OCI-LY7 (cell line): ENCODE measurements at regions not wholly inside any gene's neighbourhood (a gene's known extent, or its start where the extent isn't known, plus 50 kb on each side); places are given as distances from the start of the nearest gene placed in this dataset.

ENCODE experiments used
- BruUV-seq: library from RNA; stranded (reverse); fragments of 400-500 nt; replicated peaks from 2 replicates; lab custom pipeline; 2021; lab: Mats Ljungman, UMichigan
- CTCF ChIA-PET: fragments of 300-600 bp; sonication (Branson Sonifier 250); formaldehyde crosslinking; loops from one replicate; lab custom pipeline; 2022; ENCODE audit warnings: antibody characterized with exemption; ENCODE audit not compliant: unreplicated experiment; lab: Charles Lee
- POLR2A ChIA-PET: fragments of 300-600 bp; sonication (Branson Sonifier 250); formaldehyde crosslinking; loops from one replicate; lab custom pipeline; 2022; ENCODE audit warnings: antibody characterized with exemption; lab: Charles Lee
- DNase-seq: peaks from one replicate; pipeline ENCODE4 v3.0.0-alpha.2; 2015; ENCODE audit warnings: low spot score
- H2AFZ ChIP-seq: fragments of 200-600 bp; sonication (generic), shearing (Covaris generic); 2 replicates; pipeline ENCODE4 v1.6.1; 2014; ENCODE audit warnings: mild to moderate bottlenecking, antibody characterized with exemption, low read length, moderate library complexity
- H3K27ac ChIP-seq: fragments of 200-600 bp; sonication (generic); 2 replicates; pipeline ENCODE4 v1.5.1; 2014; ENCODE audit warnings: mixed run types, low read depth, mild to moderate bottlenecking, moderate library complexity, low read length, inconsistent platforms; ENCODE audit not compliant: poor library complexity, severe bottlenecking
- H3K36me3 ChIP-seq: fragments of 200-600 bp; sonication (generic); 2 replicates; pipeline ENCODE4 v1.6.1; 2014; ENCODE audit warnings: mild to moderate bottlenecking, antibody characterized with exemption, low read length, moderate library complexity, mixed read lengths; ENCODE audit not compliant: insufficient read depth
- H3K4me1 ChIP-seq: fragments of 200-600 bp; sonication (generic); 2 replicates; pipeline ENCODE4 v1.5.1; 2014; ENCODE audit warnings: mild to moderate bottlenecking, low read length; ENCODE audit not compliant: insufficient read depth, poor library complexity, severe bottlenecking
- H3K4me2 ChIP-seq: fragments of 200-600 bp; sonication (generic); 2 replicates; pipeline ENCODE4 v1.6.1; 2014; ENCODE audit warnings: mild to moderate bottlenecking, low read length
- H3K4me3 ChIP-seq: fragments of 200-600 bp; sonication (generic); 2 replicates; pipeline ENCODE4 v1.5.1; 2014; ENCODE audit warnings: mild to moderate bottlenecking, low read depth, low read length; ENCODE audit not compliant: poor library complexity, severe bottlenecking
- H3K79me2 ChIP-seq: fragments of 200-600 bp; sonication (generic); 2 replicates; pipeline ENCODE4 v1.6.1; 2016; ENCODE audit warnings: low read depth, mild to moderate bottlenecking, low read length, moderate library complexity, mixed read lengths; ENCODE audit not compliant: insufficient read depth
- H3K9me2 ChIP-seq: fragments of 200-600 bp; sonication (generic); 2 replicates; pipeline ENCODE4 v1.6.1; 2016; ENCODE audit warnings: mild to moderate bottlenecking, low read length, mixed read lengths; ENCODE audit not compliant: insufficient read depth
- H3K9me3 ChIP-seq: fragments of 200-600 bp; sonication (generic); 2 replicates; pipeline ENCODE4 v1.6.1; 2014; ENCODE audit warnings: mild to moderate bottlenecking, mixed run types, low read length, mixed read lengths
- H4K20me1 ChIP-seq: fragments of 200-600 bp; sonication (generic); 2 replicates; pipeline ENCODE4 v1.6.1; 2014; ENCODE audit warnings: mild to moderate bottlenecking, antibody characterized with exemption, low read length, moderate library complexity, mixed read lengths; ENCODE audit not compliant: insufficient read depth
- EZH2phosphoT487 ChIP-seq: fragments of 200-600 bp; sonication (generic); IDR thresholded peaks from 2 replicates; pipeline ENCODE4 v1.6.1; 2018; ENCODE audit warnings: low read depth, borderline replicate concordance, mild to moderate bottlenecking, mixed run types, antibody characterized with exemption, low read length, moderate library complexity, mixed read lengths
- intact Hi-C: fragments of 100-400 bp; cut with micrococcal nuclease; formaldehyde crosslinking; loops from one replicate; pipeline ENCODE4 v1.10.0; 2022; ENCODE audit not compliant: unreplicated experiment
- TF ChIP-seq, protein P1 (sequence below): fragments of 200-600 bp; sonication (generic); conservative IDR thresholded peaks from 2 replicates; pipeline ENCODE4 v1.5.1; 2014; ENCODE audit warnings: mild to moderate bottlenecking, antibody characterized with exemption, low read length, moderate library complexity, mixed read lengths

DNA sequence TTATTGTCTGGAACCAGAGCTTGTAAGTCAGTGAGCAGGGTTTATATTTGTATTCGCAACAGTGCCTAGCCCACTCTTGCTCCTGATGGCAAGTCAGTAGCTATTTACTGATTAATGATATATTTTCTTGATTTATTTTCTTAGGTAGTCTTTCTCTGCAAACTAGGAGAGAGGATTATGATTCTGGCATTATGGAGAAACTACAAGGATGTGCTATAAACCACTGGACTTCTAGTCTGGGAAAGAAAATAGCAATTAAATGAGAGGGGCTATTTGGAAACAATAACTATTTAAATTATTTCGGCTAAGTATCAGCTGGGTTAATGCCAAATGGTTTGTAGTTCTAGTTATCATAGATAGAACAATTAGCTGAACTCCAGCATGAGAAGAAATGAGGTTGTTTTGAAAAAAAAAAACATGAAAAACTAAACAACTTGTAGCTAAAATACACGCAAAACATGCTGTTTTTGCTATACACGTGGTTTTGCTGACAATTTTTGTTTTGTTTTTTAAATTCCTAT is 304.9 kb upstream of the TCF21 start:
- Histone ChIP-seq H3K79me2 (no peaks in the 10 kb centered on the region), H3K4me1 (no peaks in the 10 kb centered on the region), H3K9me2 (no peaks in the 10 kb centered on the region), H3K4me3 (no peak overlapping the region), H3K4me2 (no peak overlapping the region), H3K36me3 (no peaks in the 10 kb centered on the region), H3K9me3 (no peaks in the 10 kb centered on the region), H2AFZ (no peak overlapping the region), H4K20me1 (no peaks in the 10 kb centered on the region), H3K27ac (no peak overlapping the region)
- intact Hi-C loops: no loop called here
- BruUV-seq: no TSS peak
- no peak for TF ChIP-seq EZH2phosphoT487
- TF ChIP-seq, protein P1, sequence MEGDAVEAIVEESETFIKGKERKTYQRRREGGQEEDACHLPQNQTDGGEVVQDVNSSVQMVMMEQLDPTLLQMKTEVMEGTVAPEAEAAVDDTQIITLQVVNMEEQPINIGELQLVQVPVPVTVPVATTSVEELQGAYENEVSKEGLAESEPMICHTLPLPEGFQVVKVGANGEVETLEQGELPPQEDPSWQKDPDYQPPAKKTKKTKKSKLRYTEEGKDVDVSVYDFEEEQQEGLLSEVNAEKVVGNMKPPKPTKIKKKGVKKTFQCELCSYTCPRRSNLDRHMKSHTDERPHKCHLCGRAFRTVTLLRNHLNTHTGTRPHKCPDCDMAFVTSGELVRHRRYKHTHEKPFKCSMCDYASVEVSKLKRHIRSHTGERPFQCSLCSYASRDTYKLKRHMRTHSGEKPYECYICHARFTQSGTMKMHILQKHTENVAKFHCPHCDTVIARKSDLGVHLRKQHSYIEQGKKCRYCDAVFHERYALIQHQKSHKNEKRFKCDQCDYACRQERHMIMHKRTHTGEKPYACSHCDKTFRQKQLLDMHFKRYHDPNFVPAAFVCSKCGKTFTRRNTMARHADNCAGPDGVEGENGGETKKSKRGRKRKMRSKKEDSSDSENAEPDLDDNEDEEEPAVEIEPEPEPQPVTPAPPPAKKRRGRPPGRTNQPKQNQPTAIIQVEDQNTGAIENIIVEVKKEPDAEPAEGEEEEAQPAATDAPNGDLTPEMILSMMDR: no peak
- POLR2A ChIA-PET: interaction anchor here (0.7 to 0.8 kb wide), 2 partner anchors 15 to 630 kb away, joined by 4 to 7 read pairs; no protein-coding TSS in a partner anchor
- CTCF ChIA-PET: interaction anchor here (0.5 kb wide), 1 partner anchor 383 kb away, joined by 3 read pairs; no protein-coding TSS in a partner anchor
- no peak for DNase-seq

DNA sequence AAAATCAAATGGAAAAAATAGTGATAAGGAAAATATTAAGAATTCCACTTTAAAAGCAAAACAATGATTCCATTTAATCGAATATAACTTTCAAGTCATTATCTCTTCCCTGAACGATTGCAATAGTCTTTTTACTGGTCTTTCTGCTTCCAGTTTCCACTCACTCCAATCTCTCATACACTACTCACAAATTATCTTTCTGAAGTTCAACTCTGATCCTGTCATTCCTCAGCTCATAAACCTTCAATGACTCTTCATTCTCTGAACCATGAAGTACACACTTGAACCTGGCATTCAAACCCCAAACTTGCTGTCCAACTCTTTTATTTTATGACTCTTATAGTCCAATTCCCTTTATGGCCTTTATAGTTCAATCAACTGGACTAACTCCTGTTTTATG is 304.1 kb upstream of the TCF21 start:
- CTCF ChIA-PET: no interaction called here
- Histone ChIP-seq H2AFZ (no peak overlapping the region), H3K4me2 (no peak overlapping the region), H3K36me3 (no peaks in the 10 kb centered on the region), H4K20me1 (no peaks in the 10 kb centered on the region), H3K4me1 (no peaks in the 10 kb centered on the region), H3K79me2 (no peaks in the 10 kb centered on the region), H3K4me3 (no peak overlapping the region), H3K27ac (no peak overlapping the region), H3K9me3 (no peaks in the 10 kb centered on the region), H3K9me2 (no peaks in the 10 kb centered on the region)
- no peak for TF ChIP-seq EZH2phosphoT487
- TF ChIP-seq, protein P1: no peak
- no TSS peak for BruUV-seq
- no peak for DNase-seq
- POLR2A ChIA-PET: no interaction called here
- intact Hi-C loops: no loop called here

DNA sequence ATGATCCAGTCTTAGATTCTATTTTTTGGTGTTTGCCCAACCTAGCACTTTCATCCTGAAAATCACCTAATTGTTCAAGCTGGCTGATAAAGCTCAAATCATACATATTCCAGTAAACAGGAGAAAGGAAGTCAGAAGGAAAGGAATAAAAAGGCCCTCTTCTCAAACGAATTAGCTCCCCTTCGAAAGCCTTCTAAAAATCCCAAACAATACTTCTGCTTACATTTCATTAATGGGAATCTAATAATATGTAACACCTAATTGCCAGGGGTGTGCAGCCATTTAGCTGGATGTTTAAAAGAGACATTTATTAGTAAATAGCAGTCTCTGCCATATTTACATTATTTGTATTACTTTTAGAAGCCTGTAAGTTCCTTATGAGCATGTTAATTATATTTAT is 302.9 kb upstream of the TCF21 start:
- intact Hi-C loops: no loop called here
- Histone ChIP-seq H3K27ac (no peak overlapping the region), H3K9me2 (no peaks in the 10 kb centered on the region), H4K20me1 (no peaks in the 10 kb centered on the region), H3K36me3 (no peaks in the 10 kb centered on the region), H3K9me3 (no peaks in the 10 kb centered on the region), H3K4me3 (no peak overlapping the region), H3K79me2 (no peaks in the 10 kb centered on the region), H3K4me2 (no peak overlapping the region), H2AFZ (no peak overlapping the region), H3K4me1 (no peaks in the 10 kb centered on the region)
- ChIA-PET POLR2A (interaction anchor here (0.7 to 1.4 kb wide), 2 partner anchors 10 to 172 kb away, joined by 3 read pairs; no protein-coding TSS in a partner anchor), CTCF (no interaction called here)
- no TSS peak for BruUV-seq
- no peak for TF ChIP-seq EZH2phosphoT487
- TF ChIP-seq, protein P1: no peak
- no peak for DNase-seq
